Suprapubic skin (tissue), 4 donors: ENCODE measurements at regions not wholly inside any gene's neighbourhood (a gene's known extent, or its start where the extent isn't known, plus 50 kb on each side); places are given as distances from the start of the nearest gene placed in this dataset.

Experiments used
- DNase-seq, 2 donors: peaks; one replicate each; pipeline ENCODE4 v3.0.0-alpha.2; 2019; ENCODE audit warnings: low spot score in 2 of 2
- H3K27ac ChIP-seq: fragments of 200-600 bp; sonication (generic); one replicate; pipeline ENCODE4 v1.5.1; 2019
- H3K27me3 ChIP-seq: fragments of 200-600 bp; sonication (generic); one replicate; pipeline ENCODE4 v1.5.1; 2019
- H3K36me3 ChIP-seq: fragments of 200-600 bp; sonication (generic); one replicate; pipeline ENCODE4 v1.5.1; 2019
- H3K4me1 ChIP-seq: fragments of 200-600 bp; sonication (generic); one replicate; pipeline ENCODE4 v1.5.1; 2019
- H3K4me3 ChIP-seq: fragments of 200-600 bp; sonication (generic); one replicate; pipeline ENCODE4 v1.5.1; 2019; ENCODE audit warnings: mild to moderate bottlenecking
- H3K9me3 ChIP-seq: fragments of 200-600 bp; sonication (generic); one replicate; pipeline ENCODE4 v1.5.1; 2019
- CTCF ChIP-seq, 2 donors: fragments of 200-600 bp in 1 of 2; fragments of 450-650 bp in 1 of 2; sonication (generic) in 1 of 2; IDR thresholded peaks; one replicate each; pipeline ENCODE4 v1.5.1; 2016 to 2019; ENCODE audit warnings: antibody characterized with exemption in 2 of 2, mild to moderate bottlenecking in 1 of 2, moderate library complexity in 1 of 2
- EP300 ChIP-seq: sonication (generic); formaldehyde crosslinking; IDR thresholded peaks from one replicate; pipeline ENCODE4 v1.6.1; 2017; ENCODE audit warnings: antibody characterized with exemption
- POLR2A ChIP-seq, 2 donors: fragments of 450-650 bp; IDR thresholded peaks; one replicate each; pipeline ENCODE4 v1.6.1; 2017; ENCODE audit warnings: antibody characterized with exemption in 2 of 2, mild to moderate bottlenecking in 2 of 2, moderate library complexity in 2 of 2
- POLR2AphosphoS5 ChIP-seq, 3 donors: sonication (generic); formaldehyde crosslinking; IDR thresholded peaks; one replicate each; pipeline ENCODE4 v1.6.1; 2017; ENCODE audit warnings: antibody characterized with exemption in 3 of 3
- WGBS: methylation state at CpG from one replicate; pipeline ENCODE4 v1.1.5; 2018; 5-methylcytosine and 5-hydroxymethylcytosine counted together

- Histone ChIP-seq H3K36me3 (no peaks in the 10 kb centered on the region), H3K4me3 (no peak overlapping the region), H3K9me3 (no peaks in the 10 kb centered on the region), H3K27me3 (no peaks in the 10 kb centered on the region), H3K4me1 (no peaks in the 10 kb centered on the region), H3K27ac (no peak overlapping the region)
- TF ChIP-seq CTCF (IDR thresholded peaks at IDR 0.05): peak in 1 of 2 donors; percentile 43
- TF ChIP-seq POLR2AphosphoS5 (IDR thresholded peaks at IDR 0.05): no peak
- TF ChIP-seq POLR2A (IDR thresholded peaks at IDR 0.05): no peak
- TF ChIP-seq EP300: no peak
- 0% methylated on average over 1 of the region's 1 CpG for WGBS
- no peak for DNase-seq
Measured at GRCh38 chr4:141346144-141346543, 125.4 kb downstream of the ZNF330 start.

- Histone ChIP-seq H3K36me3 (no peaks in the 10 kb centered on the region), H3K27ac (no peak overlapping the region), H3K27me3 (no peaks in the 10 kb centered on the region), H3K9me3 (no peaks in the 10 kb centered on the region), H3K4me3 (no peak overlapping the region), H3K4me1 (no peaks in the 10 kb centered on the region)
- DNase-seq: no peak
- 54% methylated on average over 2 of the region's 2 CpGs for WGBS
- TF ChIP-seq EP300 (no peak), CTCF (IDR thresholded peaks at IDR 0.05) (no peak), POLR2AphosphoS5 (IDR thresholded peaks at IDR 0.05) (no peak)
Measured at GRCh38 chr4:141347684-141348083, 127.0 kb downstream of the ZNF330 start.

GRCh38 chr4:141348125-141348524 lies 127.4 kb downstream of the ZNF330 start:
- TF ChIP-seq POLR2A (IDR thresholded peaks at IDR 0.05) (no peak), POLR2AphosphoS5 (IDR thresholded peaks at IDR 0.05) (no peak), CTCF (IDR thresholded peaks at IDR 0.05) (no peak), EP300 (no peak)
- H3K9me3 ChIP-seq: no peaks in the 10 kb centered on the region
- 79% methylated on average over 2 of the region's 2 CpGs for WGBS
- H3K4me1 ChIP-seq: no peaks in the 10 kb centered on the region
- no peak overlapping the region for H3K4me3 ChIP-seq
- no peak overlapping the region for H3K27ac ChIP-seq
- no peak for DNase-seq
- no peaks in the 10 kb centered on the region for H3K36me3 ChIP-seq
- H3K27me3 ChIP-seq: no peaks in the 10 kb centered on the region

- TF ChIP-seq POLR2A (IDR thresholded peaks at IDR 0.05) (no peak), EP300 (no peak), POLR2AphosphoS5 (IDR thresholded peaks at IDR 0.05) (no peak), CTCF (IDR thresholded peaks at IDR 0.05) (no peak)
- Histone ChIP-seq H3K36me3 (no peaks in the 10 kb centered on the region), H3K4me3 (no peak overlapping the region), H3K27ac (no peak overlapping the region), H3K27me3 (no peaks in the 10 kb centered on the region), H3K9me3 (no peaks in the 10 kb centered on the region), H3K4me1 (no peaks in the 10 kb centered on the region)
- DNase-seq: no peak
- WGBS: 100% methylated on average over 1 of the region's 1 CpG
Measured at GRCh38 chr4:141348573-141348972, 127.9 kb downstream of the ZNF330 start.

- H3K27ac ChIP-seq: no peak overlapping the region
- H3K4me3 ChIP-seq: no peak overlapping the region
- no peaks in the 10 kb centered on the region for H3K36me3 ChIP-seq
- no peak for DNase-seq
- H3K4me1 ChIP-seq: no peaks in the 10 kb centered on the region
- TF ChIP-seq POLR2A (IDR thresholded peaks at IDR 0.05): no peak
- TF ChIP-seq EP300: no peak
- no peak for TF ChIP-seq CTCF (IDR thresholded peaks at IDR 0.05)
- no peak for TF ChIP-seq POLR2AphosphoS5 (IDR thresholded peaks at IDR 0.05)
- no peaks in the 10 kb centered on the region for H3K9me3 ChIP-seq
- no peaks in the 10 kb centered on the region for H3K27me3 ChIP-seq
Measured at GRCh38 chr4:141349236-141349635, 128.5 kb downstream of the ZNF330 start.
